ENCODE measurements at regions not wholly inside any gene's neighbourhood (a gene's known extent, or its start where the extent isn't known, plus 50 kb on each side); places are given as distances from the start of the nearest gene placed in this dataset.

DNA sequence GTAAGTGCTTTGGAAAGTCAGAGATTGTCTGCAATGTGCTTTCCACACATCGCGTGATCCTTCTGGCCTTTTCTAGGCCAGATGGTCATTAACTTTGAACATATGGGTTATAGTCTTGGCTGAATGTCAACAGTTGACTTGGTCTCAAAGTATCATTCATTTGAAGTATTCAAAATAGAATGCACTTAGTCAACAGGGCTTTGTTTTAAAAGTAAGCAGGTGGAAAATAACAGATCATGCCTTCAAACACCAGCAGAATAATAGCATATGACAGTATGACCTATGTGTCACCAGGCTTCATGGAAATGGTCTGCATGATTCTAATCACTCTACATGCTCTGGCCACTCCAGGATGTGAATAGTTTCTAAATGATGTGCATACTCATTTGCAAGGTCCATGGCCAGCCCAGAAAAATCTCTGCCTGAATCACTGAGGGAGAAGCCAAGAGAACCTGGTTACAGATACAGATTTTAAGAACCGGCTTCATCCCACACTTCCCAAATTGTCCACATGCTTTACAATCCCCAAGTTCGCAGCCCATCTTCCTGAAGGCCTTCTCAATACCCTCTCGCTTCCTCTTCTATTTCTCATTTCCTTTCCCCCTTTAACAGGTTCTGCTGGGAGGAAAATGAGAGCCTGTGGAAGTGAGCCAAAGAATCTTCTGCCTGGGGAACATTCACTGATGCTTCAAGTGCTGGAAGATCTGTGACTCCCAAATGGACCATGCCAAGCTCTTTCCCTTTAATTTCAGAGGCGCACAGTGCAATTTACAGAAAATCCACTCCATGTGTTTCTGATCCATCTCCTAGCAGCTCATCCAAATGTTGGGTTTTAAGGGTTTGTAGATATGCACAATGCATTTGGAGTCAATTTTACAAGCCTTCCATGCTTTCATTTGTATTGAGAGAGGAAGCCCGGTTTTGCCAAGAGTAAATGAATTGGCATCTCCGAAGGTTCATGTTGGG, 122.8 kb upstream of the GDF10 start:
- Histone ChIP-seq H3K27me3 (no peaks in the 10 kb centered on the region), H3K4me1 (no peaks in the 10 kb centered on the region), H3K36me3 (no peaks in the 10 kb centered on the region), H3K27ac (no peak overlapping the region), H3K4me3 (no peak overlapping the region), H3K9me3 (no peaks in the 10 kb centered on the region)
- no peak for DNase-seq
- intact Hi-C loops (cut with DNase I; ENCODE audit: low total_unique reads) = no loop called here
- TF ChIP-seq POLR2A (IDR thresholded peaks at IDR 0.05) = no peak
- TF ChIP-seq, protein P1, sequence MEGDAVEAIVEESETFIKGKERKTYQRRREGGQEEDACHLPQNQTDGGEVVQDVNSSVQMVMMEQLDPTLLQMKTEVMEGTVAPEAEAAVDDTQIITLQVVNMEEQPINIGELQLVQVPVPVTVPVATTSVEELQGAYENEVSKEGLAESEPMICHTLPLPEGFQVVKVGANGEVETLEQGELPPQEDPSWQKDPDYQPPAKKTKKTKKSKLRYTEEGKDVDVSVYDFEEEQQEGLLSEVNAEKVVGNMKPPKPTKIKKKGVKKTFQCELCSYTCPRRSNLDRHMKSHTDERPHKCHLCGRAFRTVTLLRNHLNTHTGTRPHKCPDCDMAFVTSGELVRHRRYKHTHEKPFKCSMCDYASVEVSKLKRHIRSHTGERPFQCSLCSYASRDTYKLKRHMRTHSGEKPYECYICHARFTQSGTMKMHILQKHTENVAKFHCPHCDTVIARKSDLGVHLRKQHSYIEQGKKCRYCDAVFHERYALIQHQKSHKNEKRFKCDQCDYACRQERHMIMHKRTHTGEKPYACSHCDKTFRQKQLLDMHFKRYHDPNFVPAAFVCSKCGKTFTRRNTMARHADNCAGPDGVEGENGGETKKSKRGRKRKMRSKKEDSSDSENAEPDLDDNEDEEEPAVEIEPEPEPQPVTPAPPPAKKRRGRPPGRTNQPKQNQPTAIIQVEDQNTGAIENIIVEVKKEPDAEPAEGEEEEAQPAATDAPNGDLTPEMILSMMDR (IDR thresholded peaks at IDR 0.05) = no peak

DNA sequence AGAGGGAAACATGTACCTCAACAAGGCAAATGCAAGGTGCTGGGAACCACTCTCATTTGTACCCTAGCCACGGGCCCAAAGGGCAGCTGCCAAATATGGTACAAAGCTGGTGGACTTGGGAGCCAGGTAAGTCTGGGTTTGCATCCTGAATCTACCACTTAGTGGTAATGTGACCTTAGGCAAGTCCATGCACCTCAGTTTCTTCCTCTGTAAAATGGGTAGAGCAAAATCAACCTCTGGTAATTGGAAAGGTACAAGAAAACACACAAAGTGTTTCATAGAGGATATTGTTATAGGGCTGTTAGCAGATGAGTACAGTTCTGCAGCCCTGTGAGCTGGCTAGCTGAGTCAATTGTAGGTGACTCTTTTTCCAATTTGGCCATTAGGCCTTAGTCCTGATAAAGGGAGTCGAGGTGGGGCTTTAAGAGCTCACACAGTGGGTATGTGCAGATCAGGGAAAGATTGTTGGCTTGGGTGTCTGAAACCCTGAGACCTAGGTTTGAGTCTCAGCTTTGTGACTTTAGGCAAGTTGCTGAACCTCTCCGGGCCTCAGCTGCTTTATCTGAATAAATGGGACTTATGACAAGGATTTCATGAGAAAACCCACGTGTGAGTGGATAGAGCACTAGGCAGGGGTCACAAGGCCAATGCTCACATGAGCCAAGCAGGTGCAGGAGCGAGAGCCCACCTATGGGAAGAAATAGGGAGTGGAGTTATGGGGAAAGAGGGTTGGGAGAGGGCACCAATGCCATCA, 121.3 kb upstream of the GDF10 start:
- DNase-seq = no peak

DNA sequence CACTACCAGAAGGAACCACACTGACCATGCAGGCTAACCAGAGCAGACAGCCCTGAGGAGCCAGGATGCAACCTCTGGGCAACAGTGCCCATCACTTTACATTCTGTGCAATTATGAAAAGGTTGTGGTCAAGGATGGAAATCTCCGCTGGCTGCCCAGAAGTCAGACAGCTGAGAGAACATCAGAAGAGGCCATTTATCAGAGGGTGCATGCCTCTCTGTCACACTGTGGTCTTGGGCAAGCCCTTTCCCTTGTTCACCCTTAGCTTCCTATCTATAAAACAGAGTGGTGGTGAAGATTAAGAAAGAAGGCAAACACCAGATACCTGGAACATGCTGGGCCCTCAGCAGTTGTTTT, 120.7 kb upstream of the GDF10 start:
- DNase-seq = no peak
- TF ChIP-seq POLR2A (IDR thresholded peaks at IDR 0.05) = no peak
- TF ChIP-seq, protein P1 (IDR thresholded peaks at IDR 0.05) = no peak
- Histone ChIP-seq H3K27me3 (no peaks in the 10 kb centered on the region), H3K9me3 (no peaks in the 10 kb centered on the region), H3K27ac (no peak overlapping the region), H3K4me3 (no peak overlapping the region), H3K4me1 (no peaks in the 10 kb centered on the region), H3K36me3 (no peaks in the 10 kb centered on the region)
- intact Hi-C loops (cut with DNase I; ENCODE audit: low total_unique reads) = no loop called here

More for the DNA sequence above, 121.3 kb upstream of the GDF10 start:
- H3K4me3 ChIP-seq = no peak overlapping the region
- no peak overlapping the region for H3K27ac ChIP-seq
- no peaks in the 10 kb centered on the region for H3K4me1 ChIP-seq
- TF ChIP-seq, protein P1 (IDR thresholded peaks at IDR 0.05) = no peak
- TF ChIP-seq POLR2A (IDR thresholded peaks at IDR 0.05) = no peak
- no peaks in the 10 kb centered on the region for H3K36me3 ChIP-seq
- intact Hi-C loops (cut with DNase I; ENCODE audit: low total_unique reads) = no loop called here
- no peaks in the 10 kb centered on the region for H3K27me3 ChIP-seq
- no peaks in the 10 kb centered on the region for H3K9me3 ChIP-seq

DNA sequence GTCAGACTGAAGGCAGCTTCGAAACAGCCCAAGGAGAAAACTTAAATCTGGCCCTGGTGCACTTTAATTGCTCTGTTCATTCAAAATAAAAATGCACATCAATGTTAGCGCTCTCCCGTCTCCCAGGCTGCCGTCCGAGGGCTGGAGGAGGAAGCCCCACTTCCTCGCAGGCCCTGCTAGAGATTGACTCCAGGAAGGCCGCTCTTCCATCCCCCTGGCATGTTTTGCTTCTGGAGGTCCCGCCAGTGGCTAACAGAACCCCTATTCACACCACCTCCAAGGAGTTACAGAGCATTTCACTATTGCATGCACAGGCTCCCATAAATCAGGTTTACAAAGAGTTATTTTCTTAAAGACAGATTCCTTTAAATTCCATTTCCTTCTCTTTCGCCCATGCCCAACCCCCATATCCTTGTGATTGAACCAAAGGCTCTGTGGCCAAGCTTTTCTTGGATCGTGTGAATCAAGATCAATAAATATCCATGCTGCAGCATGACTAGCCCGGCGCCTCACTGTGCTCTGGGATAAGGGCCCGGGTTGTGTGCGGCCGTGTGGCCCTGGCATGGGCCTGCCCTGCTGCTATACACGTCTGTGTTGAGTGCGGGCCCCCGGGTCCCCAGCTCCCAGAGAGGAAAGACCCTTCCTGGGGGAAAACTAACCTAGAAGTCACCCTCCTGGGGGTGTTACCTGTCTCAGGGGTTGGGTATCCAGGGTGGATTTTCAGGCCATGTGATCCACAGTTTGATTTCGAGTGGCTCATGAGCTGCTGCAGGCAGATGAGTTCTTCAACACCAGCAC, 118.7 kb upstream of the GDF10 start:
- intact Hi-C loops (cut with DNase I; ENCODE audit: low total_unique reads) = no loop called here
- TF ChIP-seq, protein P1 (IDR thresholded peaks at IDR 0.05) = no peak
- no peak for TF ChIP-seq POLR2A (IDR thresholded peaks at IDR 0.05)

More for the DNA sequence above, 118.7 kb upstream of the GDF10 start:
- no peaks in the 10 kb centered on the region for H3K36me3 ChIP-seq
- no peak overlapping the region for H3K4me3 ChIP-seq
- H3K9me3 ChIP-seq = no peaks in the 10 kb centered on the region
- no peak overlapping the region for H3K27ac ChIP-seq
- no peak for DNase-seq
- no peaks in the 10 kb centered on the region for H3K27me3 ChIP-seq
- no peaks in the 10 kb centered on the region for H3K4me1 ChIP-seq
